HG02798 (cell line): ENCODE measurements at regions not wholly inside any gene's neighbourhood (a gene's known extent, or its start where the extent isn't known, plus 50 kb on each side); places are given as distances from the start of the nearest gene placed in this dataset.
"Not testable (repeated sequence)": the region's sequence is repeated elsewhere in the genome, so short reads cannot be mapped to it uniquely, and the experiment has no call there.

Experiments used
- ATAC-seq: cut with Tn5 transposase; IDR thresholded peaks from one replicate; pipeline ENCODE4 v1.9.1; 2021; ENCODE audit warnings: mild to moderate bottlenecking; ENCODE audit not compliant: unreplicated experiment, poor library complexity

GRCh38 chrX:107296184-107296583 lies 89.8 kb downstream of the DNAAF6 start:
- not testable (repeated sequence) for ATAC-seq

GRCh38 chrX:107298276-107298675 lies 91.9 kb downstream of the DNAAF6 start:
- ATAC-seq: no peak

GRCh38 chrX:107301253-107301652 lies 94.8 kb downstream of the DNAAF6 start:
- ATAC-seq: no peak

GRCh38 chrX:107304141-107304540 lies 97.7 kb downstream of the DNAAF6 start:
- ATAC-seq: no peak

DNA sequence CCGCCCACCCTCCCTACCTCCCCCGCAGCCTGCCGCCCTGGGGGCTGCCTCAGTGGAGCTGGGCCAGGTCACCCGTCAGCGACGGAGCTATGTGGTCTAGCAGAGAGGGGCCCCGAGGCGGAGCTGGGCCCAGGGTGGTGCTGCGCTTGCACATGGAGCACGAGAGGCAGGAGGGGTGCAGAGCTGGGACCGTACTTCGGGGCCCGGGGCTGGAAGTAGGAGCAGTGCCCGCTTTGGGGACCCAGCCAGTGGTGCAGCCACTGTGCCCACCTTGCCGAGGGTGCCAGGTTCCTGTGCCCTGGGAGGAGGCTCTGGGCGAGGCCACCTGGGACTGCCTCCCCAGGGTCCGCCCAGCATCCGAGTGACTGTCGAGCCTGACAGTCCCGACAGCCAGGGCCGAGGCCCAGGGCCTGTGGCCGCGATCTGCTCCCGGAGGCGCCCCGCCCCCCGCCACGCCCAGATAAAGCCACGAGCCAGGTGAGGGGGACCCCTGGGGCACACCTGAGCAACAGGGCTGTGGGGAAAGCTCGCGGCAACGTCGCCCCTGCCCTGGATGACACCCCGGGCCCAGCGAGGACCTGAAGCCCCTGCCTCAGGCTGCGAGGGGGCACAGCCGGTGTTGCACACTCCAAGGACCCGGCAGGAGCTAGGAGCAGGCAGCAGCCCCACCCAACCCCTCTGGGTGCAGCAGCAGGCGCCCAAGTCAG lies 117.5 kb downstream of the DNAAF6 start:
- ATAC-seq: no peak

DNA sequence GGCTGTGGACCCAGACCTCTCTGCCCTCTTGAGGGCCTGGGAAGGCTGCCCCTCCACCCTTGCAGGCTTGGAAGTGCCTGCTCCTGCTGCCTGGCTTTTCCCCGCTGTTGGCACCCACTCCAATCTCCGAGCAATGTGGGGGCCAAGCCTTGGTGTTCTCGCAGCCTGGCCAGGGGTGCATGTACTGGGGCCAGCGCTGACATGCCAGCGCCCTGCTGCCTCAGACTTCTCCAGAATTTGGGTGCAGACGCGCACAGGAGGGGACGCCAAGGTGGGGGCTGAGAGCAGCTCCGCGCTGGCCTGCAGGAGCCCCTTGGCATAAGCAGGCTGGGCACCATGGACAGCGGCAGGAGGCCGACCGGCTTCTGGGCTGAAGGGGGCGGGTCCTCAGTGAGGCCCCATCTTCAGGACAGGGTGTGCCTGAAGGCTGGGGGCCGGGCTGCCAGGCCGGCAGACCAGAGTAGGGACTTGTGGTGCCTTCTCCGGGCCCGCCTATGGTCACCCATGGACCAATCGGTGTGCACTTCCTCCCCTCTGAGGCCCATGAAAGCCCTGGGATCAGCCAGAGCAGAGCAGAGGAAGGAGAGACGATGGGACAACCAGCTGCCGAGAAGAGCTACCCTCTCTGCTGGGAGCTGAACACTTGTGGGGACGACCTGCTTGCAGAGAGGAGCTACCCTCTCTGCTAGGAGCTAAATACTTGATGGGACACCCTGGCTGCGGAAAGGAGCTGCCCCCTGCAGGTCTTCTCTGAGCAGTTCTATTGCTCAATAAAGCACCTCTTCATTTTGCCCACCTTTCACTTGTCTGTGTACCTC lies 118.3 kb downstream of the DNAAF6 start:
- ATAC-seq: no peak

DNA sequence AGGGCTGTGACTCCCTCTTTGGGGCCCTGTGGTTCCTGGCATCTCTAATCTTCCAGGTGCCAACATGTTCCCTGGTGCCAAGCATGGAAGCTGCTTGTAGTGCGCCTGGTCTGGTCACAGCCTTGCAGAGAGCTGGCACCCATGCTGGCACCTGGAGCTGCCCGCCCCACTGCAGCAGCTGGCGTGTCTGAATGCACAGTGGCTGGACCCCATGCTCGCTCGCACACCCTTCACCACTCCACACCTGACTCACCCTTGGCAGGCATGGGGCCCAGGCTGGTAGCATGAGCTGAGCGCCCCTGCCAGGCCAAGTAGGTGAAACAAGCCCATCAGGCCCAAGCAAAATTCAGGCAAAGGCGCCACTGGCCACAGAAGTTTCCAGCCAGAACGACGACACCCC lies 119.1 kb downstream of the DNAAF6 start:
- no peak for ATAC-seq

GRCh38 chrX:107348051-107348450 lies 101.4 kb upstream of the FRMPD3 start:
- ATAC-seq: no peak

GRCh38 chrX:107348990-107349389 lies 100.5 kb upstream of the FRMPD3 start:
- no peak for ATAC-seq

DNA sequence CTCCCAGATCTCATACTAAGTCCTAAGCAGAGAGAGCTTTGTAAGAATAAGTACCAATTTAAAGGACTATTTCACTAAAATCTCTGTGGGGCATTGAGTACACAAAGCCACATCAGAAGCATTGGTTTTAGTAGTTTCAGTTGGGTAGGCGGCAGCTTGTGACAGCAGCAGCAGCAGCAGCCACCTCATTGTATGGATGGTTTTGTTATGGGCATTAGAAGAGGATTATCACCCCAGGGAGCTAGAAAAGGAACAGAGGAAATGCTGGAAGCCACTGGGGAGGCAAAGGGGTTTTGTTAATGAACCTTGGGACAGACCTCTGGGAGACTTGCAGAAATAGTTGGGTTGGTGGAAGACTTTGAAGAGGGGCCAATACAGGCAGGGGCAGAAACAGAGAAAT lies 93.9 kb upstream of the FRMPD3 start:
- ATAC-seq: no peak

DNA sequence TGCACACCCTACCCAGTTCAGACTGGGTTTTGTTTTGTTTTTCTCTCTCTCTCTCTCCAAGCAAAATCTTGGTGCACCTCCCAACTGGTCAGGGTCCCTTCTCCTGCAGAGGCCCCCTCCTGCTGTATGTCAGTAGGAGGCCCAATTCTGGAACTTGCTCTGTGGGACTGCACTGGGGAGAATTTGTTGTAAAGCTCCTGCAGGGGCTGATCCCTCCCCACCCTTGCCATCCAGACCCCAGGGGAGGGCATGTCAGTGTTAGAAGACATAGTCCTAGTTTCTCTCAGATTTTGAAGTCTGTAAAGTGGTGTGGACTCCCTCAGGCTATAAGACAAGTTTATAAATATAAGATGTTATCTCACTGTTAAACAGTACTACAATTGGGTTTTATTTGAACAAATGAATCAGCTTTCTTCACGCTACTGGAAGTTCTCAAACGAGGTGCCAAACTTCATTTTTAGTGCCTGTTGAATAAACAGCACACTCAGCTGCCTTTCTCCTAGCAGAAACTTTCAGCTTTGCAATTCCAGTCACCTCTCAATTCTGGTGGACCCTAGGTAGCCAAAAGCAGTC lies 88.6 kb upstream of the FRMPD3 start:
- no peak for ATAC-seq

DNA sequence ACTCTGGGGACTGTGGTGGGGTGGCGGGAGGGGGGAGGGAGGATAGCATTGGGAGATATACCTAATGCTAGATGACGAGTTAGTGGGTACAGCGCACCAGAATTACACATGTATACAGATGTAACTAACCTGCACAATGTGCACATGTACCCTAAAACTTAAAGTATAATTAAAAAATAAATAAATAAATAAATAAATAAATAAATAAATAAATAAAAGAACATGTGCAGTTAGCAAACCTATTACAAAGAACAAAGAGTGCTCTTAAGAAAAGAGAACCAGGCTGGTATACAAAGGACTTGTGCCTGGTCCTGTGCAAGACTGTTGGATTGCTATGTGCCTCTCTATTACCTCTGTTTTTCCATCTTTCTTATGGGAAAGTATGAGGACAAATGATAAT lies 79.3 kb upstream of the FRMPD3 start:
- ATAC-seq: not testable (repeated sequence)

DNA sequence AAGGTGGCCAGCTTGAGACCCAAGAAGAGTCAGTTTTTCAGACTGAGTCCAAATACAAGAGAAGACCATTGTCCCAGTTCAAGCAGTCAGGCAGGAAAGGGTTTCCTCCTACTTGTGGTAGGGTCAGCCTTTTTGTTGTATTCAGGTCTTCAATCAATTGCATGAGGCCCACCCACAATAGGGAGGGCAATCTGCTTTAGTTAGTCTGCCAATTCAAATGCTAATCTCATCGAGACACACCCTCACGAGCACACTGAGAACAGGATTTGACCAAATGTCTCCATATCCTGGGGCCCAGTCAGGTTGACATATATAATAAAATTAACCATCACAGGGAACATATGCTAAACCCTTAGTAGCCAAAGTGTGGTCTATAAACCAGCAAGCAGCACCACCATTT lies 75.3 kb upstream of the FRMPD3 start:
- ATAC-seq: no peak

DNA sequence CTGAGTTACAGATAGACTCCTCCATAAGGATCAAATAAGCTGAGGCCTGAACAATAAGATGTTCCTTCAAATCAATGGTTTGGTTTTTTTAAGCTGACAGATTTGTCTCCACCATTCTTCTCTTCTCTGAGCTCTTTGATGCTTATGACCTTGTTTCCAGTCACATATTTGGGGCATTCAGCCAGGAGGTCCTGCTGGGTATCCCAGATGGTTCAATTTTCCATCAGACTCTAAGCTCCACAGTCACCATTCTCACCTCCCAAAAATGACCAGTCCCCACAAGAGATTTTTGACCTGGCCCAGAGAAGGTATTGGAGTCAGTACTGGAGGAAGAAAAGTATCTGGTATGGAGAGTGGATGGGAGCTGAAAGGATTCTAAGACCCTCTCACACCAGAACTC lies 74.6 kb upstream of the FRMPD3 start:
- ATAC-seq: no peak

- ATAC-seq: not testable (repeated sequence)
Measured at GRCh38 chrX:107376186-107376585, 73.3 kb upstream of the FRMPD3 start.

- no peak for ATAC-seq
Measured at GRCh38 chrX:107384397-107385105, 64.9 kb upstream of the FRMPD3 start.

GRCh38 chrX:107389726-107390125 lies 59.7 kb upstream of the FRMPD3 start:
- no peak for ATAC-seq

- not testable (repeated sequence) for ATAC-seq
Measured at GRCh38 chrX:107393656-107394055, 55.8 kb upstream of the FRMPD3 start.

- ATAC-seq: no peak
Measured at GRCh38 chrX:107396235-107396634, 53.2 kb upstream of the FRMPD3 start.

DNA sequence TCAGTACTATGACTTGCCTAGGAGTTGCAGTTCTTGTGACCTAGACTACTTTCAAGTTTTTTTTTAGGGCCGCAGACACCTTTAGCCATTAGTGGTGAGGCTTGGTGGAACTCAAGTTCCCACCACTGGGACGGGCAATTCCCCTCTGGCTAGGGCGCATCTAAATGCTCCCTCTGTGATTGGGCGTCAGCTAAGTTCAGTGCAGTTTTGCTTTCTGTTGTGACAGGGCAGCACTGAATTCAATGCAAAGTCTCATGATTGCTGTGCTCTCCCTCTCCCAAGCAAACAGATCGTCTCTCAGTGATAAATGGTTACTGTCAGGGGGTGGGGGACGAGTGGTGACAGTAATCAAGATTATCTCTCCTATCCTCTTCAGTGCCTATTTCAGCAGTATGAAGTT lies 52.7 kb upstream of the FRMPD3 start:
- ATAC-seq: no peak

- peak; percentile 59 for ATAC-seq
Measured at GRCh38 chrX:107398115-107398514, 51.3 kb upstream of the FRMPD3 start.
